ENCODE measurements at regions not wholly inside any gene's neighbourhood (a gene's known extent, or its start where the extent isn't known, plus 50 kb on each side); places are given as distances from the start of the nearest gene placed in this dataset.

DNA sequence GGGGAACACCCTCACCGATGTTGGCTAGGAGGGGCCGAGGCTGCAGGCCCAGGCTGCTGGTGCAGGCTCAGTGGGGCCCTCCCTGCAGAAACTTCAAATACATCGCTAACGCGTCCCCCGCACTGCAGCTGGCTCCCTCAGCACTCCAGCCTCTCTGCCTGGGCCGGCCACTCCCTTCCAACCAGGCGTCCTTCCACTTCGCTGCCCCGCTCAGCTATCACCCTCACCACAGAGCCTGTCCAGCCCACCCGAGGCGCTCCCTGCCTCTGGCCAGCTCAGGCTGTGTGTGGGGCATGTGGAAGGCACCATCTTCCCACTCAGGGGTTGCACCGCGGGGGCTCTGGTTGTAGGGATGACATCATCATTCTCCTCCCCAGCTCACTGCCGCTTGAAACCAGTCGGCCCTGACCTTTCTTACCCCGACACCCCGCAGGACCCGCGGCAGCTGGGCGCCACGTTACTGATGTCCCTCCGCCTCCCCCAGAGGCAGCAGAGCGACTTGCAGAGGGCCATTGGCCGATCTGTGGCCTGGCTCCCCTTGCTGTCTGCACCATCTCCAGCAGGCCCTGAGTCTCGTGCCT is 199.9 kb upstream of the RTL1 start:
- TF ChIP-seq, protein P1, sequence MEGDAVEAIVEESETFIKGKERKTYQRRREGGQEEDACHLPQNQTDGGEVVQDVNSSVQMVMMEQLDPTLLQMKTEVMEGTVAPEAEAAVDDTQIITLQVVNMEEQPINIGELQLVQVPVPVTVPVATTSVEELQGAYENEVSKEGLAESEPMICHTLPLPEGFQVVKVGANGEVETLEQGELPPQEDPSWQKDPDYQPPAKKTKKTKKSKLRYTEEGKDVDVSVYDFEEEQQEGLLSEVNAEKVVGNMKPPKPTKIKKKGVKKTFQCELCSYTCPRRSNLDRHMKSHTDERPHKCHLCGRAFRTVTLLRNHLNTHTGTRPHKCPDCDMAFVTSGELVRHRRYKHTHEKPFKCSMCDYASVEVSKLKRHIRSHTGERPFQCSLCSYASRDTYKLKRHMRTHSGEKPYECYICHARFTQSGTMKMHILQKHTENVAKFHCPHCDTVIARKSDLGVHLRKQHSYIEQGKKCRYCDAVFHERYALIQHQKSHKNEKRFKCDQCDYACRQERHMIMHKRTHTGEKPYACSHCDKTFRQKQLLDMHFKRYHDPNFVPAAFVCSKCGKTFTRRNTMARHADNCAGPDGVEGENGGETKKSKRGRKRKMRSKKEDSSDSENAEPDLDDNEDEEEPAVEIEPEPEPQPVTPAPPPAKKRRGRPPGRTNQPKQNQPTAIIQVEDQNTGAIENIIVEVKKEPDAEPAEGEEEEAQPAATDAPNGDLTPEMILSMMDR (IDR thresholded peaks at IDR 0.05; ENCODE audit: low read depth, low read length): no peak
- no peak overlapping the region for H3K4me3 ChIP-seq (ENCODE audit: low read depth, low read length)

DNA sequence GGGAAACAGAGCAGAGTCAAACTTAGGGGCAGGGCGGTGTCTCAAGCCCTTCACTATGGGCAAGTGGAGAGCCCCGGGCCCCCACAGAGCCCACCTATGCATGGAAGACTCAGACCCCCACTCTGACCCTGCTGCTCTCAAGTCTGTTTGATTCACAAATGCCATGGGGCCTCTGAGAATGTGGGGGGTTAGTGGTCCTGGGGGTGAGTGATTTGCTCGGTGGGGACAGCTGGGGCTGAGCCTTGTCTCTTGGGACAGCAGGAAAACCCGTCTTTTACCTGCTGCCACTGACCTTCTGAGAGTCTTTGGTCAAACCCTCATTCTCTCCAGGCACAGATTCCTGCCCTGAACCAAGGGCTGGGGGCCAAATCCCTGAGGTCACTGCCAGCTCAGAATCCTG is 201.0 kb upstream of the RTL1 start:
- H3K4me3 ChIP-seq (ENCODE audit: low read depth, low read length): no peak overlapping the region
- TF ChIP-seq, protein P1 (IDR thresholded peaks at IDR 0.05; ENCODE audit: low read depth, low read length): no peak

DNA sequence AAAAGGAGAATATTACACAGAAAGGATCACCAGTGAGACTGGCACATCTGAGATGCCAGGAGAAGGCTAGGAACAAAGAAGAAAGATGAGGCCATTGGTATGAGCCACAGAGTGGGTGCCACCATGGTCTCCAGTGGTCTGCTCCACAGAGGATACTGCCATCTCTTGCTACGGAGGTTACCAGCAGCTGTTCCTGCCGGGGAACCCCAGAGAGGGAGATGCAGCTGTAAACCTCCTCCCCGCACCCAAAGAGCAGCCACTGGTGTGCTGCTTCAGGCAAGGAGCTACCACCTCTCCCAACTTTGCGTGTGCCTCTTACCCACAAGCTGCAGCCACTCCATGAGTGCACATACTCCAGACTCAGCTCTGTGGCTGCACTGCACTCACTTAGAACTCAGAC is 201.5 kb upstream of the RTL1 start:
- TF ChIP-seq, protein P1 (IDR thresholded peaks at IDR 0.05; ENCODE audit: low read depth, low read length): no peak
- no peak overlapping the region for H3K4me3 ChIP-seq (ENCODE audit: low read depth, low read length)

DNA sequence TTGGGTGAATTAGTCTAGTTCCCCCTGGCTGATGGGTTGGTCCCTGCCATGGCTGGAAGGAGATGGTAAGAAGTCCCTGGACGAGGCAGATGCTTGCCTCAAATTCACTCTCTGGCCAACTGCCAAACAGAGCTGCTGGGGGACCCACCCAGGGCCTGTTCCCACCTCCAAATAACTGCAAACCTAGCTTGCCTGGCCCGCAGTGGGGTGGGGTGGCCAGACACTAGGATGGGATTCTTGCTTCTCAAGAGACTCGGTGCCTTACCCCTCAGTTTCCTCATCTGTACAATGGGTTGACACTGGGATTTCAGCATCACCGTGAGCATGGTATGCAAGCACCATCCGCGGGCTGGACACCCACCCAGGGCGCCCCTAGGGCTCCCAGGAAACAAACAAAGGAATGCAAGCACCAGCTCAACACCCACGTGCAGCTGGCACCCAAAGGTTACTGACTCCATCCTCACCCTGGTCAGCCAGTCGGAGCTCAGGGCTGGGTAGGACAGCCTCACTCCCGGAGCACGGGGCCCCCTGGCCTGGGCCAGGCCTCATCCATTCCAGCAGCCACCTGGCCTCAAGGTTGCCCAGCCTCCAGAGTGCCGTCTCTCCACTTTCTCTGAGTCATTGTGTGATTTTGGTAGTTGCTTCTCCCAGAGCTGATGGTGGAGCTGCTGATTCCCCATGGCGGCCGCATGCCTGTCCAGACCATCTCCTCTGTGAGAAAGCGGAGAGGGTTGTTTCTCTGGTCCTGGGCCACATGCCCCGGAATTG is 205.2 kb upstream of the RTL1 start:
- no peak overlapping the region for H3K4me3 ChIP-seq (ENCODE audit: low read depth, low read length)
- TF ChIP-seq, protein P1 (IDR thresholded peaks at IDR 0.05; ENCODE audit: low read depth, low read length): no peak

DNA sequence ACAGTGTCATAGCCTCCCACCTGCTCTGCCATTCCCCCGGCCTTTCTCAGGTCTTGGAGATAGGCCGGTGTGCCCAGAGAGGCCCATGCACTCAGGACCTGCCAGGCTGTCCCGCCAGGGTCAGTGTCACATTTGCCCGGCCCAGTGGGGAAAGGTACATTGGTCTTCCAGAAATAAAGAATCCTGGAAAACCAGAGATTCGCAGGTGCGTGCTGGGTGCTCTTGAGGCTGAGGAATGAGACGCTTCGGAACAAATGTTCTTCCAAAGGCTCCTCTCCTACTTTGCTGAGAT is 205.8 kb upstream of the RTL1 start:
- TF ChIP-seq, protein P1 (IDR thresholded peaks at IDR 0.05; ENCODE audit: low read depth, low read length): no peak
- H3K4me3 ChIP-seq (ENCODE audit: low read depth, low read length): no peak overlapping the region

DNA sequence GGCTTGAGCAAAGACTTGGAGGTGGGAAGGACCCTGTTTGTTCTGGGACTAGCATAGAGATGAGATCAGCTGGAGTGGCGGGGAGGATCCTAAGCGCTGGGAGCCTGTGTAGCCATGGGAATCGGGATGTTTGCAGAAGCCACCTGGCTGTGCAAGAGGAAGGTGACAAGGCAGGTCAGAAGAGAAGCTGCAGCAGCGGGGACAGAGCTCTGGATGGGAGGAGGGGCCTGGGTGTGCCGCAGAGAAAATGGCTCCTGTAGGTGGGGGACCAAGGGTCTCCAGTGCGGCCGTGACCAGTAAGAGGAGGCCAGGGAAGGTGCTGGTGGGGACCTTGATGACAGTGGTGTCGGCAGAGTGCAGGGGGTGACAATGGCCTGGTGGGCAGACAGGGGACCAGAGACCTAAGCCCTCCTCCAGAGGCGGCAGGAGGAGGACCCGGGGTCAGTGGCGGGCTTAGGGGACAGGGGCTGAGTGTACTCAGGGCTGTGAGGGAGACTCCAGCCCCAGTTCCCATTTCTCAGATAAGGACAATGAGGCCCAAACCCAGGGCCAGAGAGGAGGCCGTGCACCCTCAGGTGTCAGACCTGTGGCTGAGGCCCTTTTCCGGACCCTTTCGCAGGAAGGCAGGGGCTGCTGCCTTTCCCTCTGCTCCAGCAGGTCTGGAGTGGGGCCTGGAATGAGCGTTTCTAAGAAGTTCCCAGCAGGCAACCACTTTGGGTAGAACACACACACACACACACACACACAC is 206.6 kb upstream of the RTL1 start:
- no peak overlapping the region for H3K4me3 ChIP-seq (ENCODE audit: low read depth, low read length)
- TF ChIP-seq, protein P1 (IDR thresholded peaks at IDR 0.05; ENCODE audit: low read depth, low read length): no peak
